Loucy (cell line): ENCODE measurements at regions not wholly inside any gene's neighbourhood (a gene's known extent, or its start where the extent isn't known, plus 50 kb on each side); places are given as distances from the start of the nearest gene placed in this dataset.

Experiments
- CTCF ChIP-seq: fragments of 200-600 bp; sonication (generic); conservative IDR thresholded peaks from 2 replicates; pipeline ENCODE4 v1.5.1; 2014; ENCODE audit warnings: mild to moderate bottlenecking, antibody characterized with exemption, low read length
- EZH2phosphoT487 ChIP-seq: fragments of 200-600 bp; IDR thresholded peaks from 2 replicates; pipeline ENCODE4 v1.6.1; 2018; ENCODE audit warnings: antibody characterized with exemption, mild to moderate bottlenecking, moderate library complexity, borderline replicate concordance

GRCh38 chr9:13860019-13860418 lies 453.9 kb downstream of the NFIB start:
- TF ChIP-seq CTCF = no peak
- no peak for TF ChIP-seq EZH2phosphoT487
